GM21390 (cell line): ENCODE measurements at regions not wholly inside any gene's neighbourhood (a gene's known extent, or its start where the extent isn't known, plus 50 kb on each side); places are given as distances from the start of the nearest gene placed in this dataset.
"Not testable (repeated sequence)": the region's sequence is repeated elsewhere in the genome, so short reads cannot be mapped to it uniquely, and the experiment has no call there.

Experiments
- ATAC-seq: cut with Tn5 transposase; IDR thresholded peaks from one replicate; pipeline ENCODE4 v1.9.1; 2021; ENCODE audit not compliant: unreplicated experiment

GRCh38 chr4:144363890-144364289 is 223.4 kb upstream of the GYPA start:
- ATAC-seq = no peak

DNA sequence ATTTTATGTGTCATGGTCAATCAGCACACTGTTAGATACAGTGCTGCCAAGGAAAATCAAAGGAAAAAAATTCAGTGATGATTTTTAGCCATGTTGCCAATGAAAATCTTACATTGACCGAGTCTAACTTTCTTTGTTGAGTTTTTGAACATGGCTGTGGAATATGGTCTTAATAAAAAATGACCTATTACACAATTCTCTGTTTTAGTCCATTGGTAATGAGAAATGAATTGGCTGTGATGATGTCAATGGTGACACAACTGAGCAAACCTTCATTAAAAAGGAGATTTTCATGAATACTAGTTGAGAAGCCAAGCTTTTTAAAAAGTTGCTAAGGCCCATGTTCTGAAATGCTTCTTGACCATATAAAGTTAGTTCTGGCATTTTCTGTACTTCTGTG is 225.9 kb upstream of the GYPA start:
- no peak for ATAC-seq

- no peak for ATAC-seq
Observed at GRCh38 chr4:144371485-144371884, 231.0 kb upstream of the GYPA start.

DNA sequence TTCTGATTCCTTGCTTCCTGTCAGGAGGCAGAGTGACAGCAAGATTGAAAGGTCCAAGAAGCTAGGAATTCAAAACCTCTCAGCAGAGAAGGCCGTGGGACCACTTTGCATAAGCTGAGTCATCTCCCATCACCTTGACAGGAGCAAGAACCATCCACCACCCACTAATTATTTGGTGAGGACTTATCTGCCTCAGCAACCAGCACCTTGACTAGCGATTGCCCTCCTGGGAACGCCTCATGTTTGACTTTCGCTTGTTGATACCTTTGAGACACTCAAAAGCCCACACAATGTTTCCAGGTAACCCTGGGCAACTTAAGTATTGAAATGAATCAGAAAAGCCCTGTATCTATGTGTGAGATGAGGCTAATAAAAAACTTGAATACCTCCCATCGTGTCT is 233.5 kb upstream of the GYPA start:
- peak; percentile 74 for ATAC-seq

DNA sequence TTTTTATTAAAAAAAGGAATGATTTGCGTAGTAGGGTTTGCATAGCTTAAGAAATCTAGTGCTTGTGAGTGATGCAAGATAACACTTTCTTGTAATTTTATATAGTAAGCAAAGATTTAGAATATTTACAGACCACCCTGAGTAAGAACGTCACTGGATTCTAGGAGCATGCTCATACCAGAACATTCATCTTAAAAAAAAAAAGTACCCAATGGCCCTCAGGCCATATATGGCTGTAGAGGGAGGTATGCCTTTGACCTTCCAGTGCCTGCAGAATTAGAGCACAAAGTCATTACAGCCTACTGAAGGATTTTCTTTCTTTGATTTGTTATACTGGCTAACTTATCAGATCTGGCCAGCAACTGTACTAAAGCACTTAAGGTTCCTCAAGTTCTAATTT is 236.3 kb upstream of the GYPA start:
- no peak for ATAC-seq

DNA sequence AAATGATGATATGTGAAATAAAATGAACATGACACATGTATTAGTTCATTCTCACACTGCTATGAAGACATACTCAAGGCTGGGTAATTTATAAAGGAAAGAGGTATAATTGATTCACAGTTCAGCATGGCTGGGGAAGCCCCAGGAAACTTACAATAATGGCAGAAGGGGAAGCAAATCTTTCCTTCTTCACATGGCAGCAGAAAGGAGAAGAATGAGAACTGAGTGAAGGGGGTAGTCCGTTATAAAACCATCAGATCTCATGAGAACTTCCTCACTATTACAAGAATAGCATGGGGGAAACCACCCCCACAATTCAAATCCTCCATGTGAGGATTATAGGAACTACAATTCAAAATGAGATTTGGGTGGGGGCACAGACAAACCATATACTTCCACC is 243.9 kb upstream of the GYPA start:
- no peak for ATAC-seq

GRCh38 chr4:144399927-144400326 is 246.0 kb upstream of the HHIP start:
- ATAC-seq = no peak

GRCh38 chr4:144402176-144402575 is 243.8 kb upstream of the HHIP start:
- ATAC-seq = no peak

DNA sequence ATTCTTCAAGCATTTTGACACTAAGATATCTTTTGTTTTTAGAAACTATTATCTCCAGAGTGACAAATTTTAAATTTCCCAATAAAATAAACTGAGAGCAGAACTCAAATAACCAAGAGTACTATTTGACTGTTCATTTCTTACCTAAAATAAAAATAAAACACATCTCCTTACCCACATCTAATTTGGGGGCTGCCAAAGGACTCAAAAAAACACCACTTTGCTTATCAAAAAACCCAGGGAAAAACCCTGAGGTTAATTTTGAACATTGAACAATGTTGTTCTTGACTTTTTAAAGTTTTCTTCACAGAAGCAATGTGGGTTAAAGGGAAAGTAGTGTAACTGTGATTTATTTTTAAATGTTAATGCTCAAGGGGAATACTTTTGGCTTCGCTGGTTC is 243.0 kb upstream of the HHIP start:
- ATAC-seq = no peak

DNA sequence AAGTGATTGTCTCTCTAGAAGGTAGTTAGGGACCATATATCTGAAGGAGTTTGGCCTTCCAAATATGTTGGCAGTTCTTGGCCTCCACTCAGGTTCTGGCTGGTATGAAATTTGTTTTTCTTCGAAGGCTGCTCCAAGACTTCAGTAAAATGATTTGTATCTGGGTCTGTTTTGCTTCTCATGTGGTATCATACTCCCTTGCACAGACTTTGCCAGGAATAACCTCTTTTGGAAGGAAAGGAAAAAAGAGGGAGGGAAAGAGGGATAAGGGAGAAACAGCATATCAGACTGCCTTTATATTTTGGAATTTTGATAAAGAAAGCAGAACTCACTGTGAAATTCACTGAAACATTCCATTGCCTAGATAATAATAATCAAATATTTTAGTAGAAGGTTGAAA is 242.1 kb upstream of the HHIP start:
- no peak for ATAC-seq

DNA sequence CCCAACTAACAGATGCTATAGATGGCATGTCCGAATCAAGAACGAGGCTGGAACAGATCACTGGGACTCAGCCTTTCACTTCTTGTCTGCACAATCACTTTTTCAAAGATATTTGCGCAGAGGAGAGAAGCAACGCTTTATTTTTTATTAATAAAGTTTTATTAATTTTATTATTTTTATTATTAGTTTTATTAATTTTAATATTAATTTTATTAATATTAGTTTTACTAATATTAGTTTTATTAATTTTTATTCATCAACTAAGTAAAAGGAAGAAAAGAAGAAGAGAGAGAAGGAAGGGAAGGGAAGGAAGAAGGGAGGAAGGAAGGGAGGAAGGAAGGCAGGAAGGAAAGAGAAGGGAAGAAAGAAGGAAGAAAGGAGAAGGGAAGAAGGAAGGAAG is 236.4 kb upstream of the HHIP start:
- ATAC-seq = no peak

GRCh38 chr4:144410230-144410783 is 235.6 kb upstream of the HHIP start:
- peak; percentile 34 for ATAC-seq

DNA sequence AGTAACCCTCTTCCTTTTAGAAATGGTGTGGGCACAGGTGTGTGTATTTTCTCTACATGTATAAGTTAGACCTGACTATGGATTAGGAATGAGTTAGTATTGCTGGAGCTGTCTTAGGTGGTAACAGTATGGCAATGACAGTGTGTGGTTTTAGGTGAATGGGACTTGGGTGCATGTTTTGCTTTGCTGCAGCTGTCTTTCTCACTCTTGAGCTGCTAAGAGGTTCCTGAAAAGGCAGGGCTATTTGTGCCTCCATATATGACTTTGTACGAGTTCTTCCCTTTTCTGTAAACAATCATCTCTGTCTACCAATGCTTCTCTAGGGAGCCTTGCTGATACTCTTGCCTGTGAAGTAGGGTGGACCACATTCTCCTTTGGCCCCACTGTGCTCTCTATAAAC is 234.8 kb upstream of the HHIP start:
- ATAC-seq = peak; percentile 45

DNA sequence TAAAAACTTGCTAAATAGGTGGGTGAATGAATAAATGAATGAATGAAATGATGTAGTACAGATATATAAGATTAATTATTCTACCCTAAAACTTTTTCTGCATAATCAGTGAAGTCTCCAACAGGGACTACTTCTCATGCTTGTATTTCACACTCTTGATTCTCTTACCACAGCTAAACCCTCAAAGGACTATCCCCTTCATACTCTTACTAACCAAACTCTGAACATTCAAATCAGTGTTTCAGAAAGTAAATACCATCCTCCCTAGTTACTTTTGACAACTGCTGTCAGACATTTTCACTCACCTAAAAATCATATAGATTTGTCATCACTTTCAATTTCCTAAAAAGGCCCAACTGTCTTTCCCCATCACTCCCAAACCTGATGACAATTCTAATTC is 234.3 kb upstream of the HHIP start:
- peak; percentile 77 for ATAC-seq

DNA sequence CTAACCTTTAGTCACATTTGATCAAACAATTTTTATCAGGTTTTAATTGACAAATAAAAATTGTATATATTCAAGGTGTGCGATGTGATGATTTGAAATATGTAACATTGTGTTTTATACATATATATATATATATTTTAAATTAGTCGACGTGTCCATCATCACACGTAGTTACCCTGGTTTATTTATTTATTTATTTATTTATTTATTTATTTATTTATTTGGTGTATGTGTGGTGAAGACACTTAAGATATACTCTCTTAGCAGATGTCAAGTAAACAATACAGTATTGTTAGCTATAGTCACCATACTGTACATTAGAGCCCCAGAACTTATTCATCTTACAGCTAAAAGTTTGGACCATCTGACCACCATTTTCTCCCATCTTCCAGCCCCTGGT is 224.9 kb upstream of the HHIP start:
- no peak for ATAC-seq

DNA sequence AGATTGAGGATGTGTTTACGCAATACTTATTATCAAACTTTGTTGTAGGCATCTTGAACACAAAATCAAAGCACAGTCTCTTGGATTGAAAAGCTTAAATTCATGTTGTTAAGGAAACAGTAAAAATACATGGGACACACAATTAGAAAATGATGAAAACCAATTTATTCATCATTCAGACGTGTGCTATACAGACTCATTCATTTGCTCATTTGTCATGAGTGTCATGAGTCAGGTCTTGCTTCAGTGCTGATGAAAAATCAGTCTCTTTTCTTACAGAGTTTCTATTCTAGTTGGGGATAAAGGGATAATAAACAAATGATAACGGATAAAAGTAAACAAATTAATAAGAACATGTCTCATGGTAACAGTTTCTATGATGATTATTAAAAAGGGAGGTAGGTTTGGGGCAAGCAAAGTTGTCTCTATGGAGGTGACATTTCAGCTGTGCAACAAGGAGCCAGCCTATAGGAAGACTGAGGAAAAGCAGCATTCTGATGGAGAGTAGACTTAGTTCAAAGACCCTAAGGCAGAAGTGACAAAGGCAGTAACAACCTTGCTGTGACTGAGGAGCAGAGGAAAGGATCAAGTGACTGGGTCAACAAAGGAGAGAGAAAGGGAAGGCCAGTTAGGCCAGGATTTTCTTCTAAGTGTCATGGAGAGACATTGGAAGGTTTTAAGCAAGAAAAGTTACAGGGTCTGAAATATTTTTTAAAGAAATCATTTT is 224.0 kb upstream of the HHIP start:
- ATAC-seq = no peak

DNA sequence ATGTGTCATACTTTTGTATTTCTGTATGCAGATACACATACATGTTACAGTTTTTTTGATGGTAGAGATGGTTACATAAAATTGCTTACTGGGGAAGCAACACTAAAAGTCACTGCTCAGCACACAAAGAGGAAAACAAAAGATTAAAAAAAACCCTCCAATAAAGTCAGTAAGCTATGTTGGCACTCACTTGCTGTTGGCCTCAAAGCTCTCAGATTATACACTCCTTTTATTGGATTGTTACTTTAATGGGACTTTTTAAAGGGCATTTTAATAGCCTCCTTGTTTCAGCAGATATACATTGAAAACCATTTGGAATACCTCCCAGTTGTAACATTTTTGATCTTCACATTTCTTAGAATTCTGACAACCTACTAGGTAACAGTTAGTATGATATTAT is 222.0 kb upstream of the HHIP start:
- no peak for ATAC-seq

GRCh38 chr4:144426023-144426422 is 219.9 kb upstream of the HHIP start:
- not testable (repeated sequence) for ATAC-seq

- no peak for ATAC-seq
Observed at GRCh38 chr4:144442713-144443112, 203.2 kb upstream of the HHIP start.

- no peak for ATAC-seq
Observed at GRCh38 chr4:144449611-144450010, 196.3 kb upstream of the HHIP start.

- ATAC-seq = no peak
Observed at GRCh38 chr4:144450526-144450925, 195.4 kb upstream of the HHIP start.

DNA sequence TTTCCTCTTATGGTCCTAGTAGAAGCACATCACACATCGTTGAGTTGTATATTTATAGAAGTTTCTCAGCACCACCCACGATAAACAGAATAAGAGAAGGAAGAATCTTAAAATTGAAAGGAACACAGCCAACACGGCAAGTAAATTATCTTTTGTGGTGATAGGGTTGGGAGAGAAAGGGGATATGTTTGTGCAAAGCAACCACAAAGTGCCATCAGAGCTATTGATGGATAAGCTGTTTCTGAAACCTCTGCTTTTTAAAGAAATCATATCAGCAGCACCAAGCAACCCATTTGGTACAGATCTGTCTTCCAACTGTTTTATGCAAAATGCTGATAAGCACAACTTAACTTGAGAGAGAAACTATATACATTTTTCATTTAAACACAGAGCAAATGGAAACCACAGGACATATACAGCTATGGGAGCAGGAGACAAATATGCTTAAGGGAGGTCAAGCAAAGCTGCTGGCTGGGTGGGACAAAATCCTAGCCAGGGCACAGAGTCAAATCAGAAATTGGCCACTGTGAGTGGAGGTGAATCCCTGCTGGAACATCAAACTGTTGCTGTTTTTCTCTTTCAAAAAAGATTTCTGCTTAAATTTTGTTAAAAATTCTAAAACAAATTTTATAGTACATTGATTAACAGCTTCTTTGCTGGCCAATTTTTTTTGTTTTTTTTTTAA is 194.0 kb upstream of the HHIP start:
- no peak for ATAC-seq

GRCh38 chr4:144456196-144456595 is 189.8 kb upstream of the HHIP start:
- no peak for ATAC-seq
